HG03025 (cell line): ENCODE measurements at regions not wholly inside any gene's neighbourhood (a gene's known extent, or its start where the extent isn't known, plus 50 kb on each side); places are given as distances from the start of the nearest gene placed in this dataset.
"Not testable (repeated sequence)": the region's sequence is repeated elsewhere in the genome, so short reads cannot be mapped to it uniquely, and the experiment has no call there.

Source experiments
- ATAC-seq: cut with Tn5 transposase; IDR thresholded peaks from one replicate; pipeline ENCODE4 v1.9.1; 2021; ENCODE audit warnings: mild to moderate bottlenecking, moderate library complexity; ENCODE audit not compliant: unreplicated experiment, low FRiP score

DNA sequence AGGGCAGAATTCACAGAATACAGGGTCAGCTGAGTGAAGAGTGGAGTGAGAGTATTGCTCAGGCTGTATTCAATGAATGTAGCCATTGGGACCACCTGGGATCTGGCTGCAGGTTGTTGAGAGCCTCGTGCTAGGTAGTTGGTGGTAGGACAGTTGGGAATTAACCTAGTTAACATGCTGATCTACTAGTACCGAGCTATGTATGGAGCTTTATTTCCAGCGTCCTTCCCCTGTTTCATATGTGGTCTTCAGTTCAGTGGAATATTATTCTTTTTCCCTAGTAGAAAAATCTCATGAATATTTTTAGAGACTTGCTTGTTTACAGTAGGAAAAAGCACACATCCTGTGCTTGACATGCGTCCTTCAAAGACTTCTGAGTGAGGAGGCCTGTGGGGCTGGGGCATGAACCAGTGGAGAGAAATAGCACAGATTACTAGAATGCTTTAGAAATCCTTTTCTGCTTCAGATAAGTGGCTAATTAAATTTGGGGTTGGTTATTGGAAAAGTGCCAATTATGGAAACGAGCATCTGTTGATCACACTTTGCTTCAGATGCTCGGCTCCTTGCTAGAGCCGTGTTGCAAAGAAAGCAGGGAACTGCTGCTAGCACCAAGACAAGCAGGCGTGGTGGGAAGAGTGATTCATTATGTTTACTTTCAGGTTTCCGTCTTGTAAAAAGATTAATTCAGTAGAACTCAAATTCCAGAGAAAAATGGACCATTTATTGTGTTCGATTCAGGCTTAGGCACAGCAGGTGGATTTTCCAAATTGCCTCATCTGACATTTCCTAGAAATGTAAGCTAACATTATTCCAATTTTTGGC lies 53.6 kb downstream of the ARF6 start:
- ATAC-seq: no peak

- ATAC-seq: no peak
Measured at GRCh38 chr14:49947506-49947905, 54.6 kb downstream of the ARF6 start.

- no peak for ATAC-seq
Measured at GRCh38 chr14:49950275-49951228, 57.7 kb downstream of the ARF6 start.

DNA sequence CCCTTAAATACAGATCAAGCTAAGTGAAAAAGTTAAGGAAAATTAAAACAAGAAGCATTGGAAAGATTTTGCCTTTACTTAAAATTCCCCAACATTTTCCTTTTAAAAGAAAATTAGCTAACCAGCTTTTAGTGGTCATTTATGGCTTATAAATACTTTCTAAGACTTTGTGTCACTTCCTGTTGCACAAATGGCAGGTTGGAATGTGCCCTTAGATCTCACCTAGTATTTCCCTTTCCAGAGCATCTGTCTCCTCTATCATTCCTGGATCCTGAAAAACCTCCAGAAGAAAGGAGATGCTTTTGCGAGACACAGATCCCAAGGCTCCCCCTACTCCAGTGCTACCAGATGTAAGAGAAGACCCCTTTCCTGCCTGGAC lies 58.3 kb downstream of the ARF6 start:
- no peak for ATAC-seq

- ATAC-seq: no peak
Measured at GRCh38 chr14:49951691-49952345, 58.9 kb downstream of the ARF6 start.

- ATAC-seq: no peak
Measured at GRCh38 chr14:49953196-49953595, 60.3 kb downstream of the ARF6 start.

DNA sequence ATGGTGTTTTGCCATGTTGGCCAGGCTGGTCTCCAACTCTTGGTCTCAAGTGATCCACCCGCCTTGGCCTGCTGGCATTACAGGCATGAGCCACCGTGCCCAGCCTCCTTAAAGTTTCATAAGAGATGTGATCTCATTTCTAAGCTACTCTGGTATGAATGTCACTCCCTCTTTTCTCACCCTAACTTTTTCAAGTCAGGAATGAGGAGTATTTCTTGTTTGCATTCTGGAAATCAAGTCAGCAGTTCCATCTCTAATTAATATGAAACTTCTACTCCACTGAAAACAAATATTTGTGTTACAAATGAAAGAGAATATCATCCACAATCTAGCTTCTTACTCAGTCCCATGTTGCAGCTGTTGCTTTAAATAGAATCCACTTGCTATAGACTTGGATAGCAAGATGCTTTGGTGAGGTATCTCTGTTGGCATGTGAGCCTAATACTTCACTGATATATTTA lies 61.3 kb downstream of the ARF6 start:
- no peak for ATAC-seq

DNA sequence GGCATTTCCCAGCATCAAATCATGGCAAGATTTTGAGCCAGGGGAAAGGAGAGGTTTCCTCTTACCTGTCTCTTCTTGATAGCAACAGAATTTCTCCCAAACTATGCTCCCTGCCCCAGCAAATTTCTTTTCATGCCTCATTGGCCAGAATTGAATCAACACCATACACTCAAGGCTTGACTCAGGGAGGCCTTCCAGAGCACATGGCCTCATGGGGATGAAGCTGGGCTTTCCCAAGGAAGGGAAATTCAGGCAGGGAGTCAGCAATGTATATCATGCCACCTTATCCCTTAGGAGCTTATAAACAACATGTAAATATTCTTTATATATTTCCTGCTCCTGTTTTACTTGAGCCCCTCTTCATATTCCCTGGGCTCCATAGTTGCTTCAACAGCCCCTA lies 62.1 kb downstream of the ARF6 start:
- ATAC-seq: no peak

DNA sequence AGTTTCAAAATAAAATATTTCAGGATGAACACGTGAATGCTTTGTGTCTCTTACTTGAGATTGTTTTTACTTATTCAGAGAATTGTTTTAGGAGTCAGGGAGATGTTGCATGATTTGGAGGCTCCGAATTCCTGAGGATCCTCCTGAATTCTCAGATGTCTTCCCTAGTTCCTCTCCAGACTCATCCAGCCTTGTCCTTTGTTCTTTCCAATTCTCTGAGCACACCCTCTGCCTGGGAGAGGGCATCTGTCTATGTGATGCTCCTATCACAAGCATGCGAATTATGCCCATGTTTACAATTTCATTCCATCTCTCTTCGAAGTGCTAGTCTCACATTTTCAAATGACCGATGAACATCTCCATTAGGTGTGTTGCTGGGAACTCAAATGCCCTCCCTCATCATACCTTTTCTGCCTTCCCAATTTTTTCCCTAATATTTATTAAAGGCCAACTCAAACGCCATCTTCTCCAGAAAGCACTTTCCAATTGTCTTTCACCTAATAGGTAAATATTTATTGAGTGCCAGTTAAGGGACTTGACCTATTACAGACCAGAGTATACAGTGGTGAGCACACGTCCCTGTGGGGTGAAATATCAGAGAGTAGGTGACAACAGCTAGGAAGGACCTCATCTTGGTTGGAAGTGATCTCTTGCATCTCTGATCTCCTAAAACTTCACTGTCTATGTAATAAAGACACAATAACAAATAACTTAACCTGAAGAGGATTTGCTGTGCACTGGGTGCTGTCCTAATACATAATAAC lies 64.4 kb downstream of the ARF6 start:
- no peak for ATAC-seq

- no peak for ATAC-seq
Measured at GRCh38 chr14:49959822-49960408, 67.0 kb downstream of the ARF6 start.

DNA sequence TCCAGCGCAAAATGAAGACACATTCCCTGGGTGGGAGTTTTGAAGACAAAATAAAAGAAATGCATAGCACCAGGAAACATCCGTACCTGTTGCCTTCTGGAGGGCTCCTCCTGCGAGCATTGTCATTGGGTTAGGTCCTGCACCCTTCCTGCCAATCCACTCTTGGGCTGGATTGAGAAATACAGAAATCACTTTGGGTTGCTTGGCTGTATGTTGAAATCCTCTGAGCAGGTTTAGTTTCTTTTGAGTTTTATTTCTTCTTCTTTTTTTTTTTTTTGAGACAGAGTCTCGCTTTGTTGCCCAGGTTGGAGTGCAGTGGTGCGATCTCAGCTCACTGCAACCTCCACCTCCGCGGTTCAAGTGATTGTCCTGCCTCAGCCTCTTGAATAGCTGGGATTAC lies 67.6 kb downstream of the ARF6 start:
- no peak for ATAC-seq

DNA sequence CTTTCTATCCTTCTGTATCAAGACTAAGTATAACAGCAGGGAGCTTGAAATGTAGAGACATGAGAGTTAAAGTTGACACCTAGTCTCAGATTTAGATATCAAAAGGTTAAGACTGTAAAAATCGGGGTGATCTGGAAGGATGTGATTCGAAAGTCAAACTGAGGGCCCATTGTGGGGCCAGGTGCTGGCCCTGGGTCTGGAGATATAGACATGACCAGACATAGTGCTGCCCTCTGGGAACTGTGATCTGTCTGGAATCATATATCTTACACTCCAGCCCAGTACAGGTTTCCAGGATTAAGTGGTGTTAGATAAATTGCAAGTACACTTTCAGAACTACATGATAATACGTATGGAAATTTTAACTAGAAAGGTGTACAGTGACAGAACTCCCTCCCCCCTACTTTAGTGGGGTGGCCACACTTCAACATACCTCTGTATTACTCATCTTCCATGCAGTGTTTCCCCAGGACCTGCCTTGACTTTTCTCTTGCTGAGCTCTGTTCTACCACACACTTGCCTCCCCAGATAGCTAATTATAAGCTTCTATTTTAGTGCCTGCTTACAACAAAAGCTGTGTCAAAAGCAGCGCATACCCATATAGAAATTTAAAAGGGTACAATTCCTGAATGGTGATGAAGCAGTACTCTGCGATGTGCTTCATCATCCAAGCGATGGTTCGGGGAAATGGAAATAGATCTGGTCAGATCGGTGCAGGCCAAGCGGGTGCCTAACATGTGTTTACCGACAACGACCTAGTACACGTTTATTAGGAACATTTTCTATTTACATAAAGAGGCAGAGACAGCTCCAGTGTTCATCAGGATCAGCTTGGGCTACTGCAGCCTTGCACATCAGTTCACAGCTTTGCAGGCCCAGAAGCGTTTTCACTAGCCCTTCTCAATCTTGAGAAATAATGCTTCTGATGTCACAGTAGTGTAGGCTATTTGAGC lies 68.7 kb downstream of the ARF6 start:
- no peak for ATAC-seq

- ATAC-seq: no peak
Measured at GRCh38 chr14:49962621-49963020, 69.7 kb downstream of the ARF6 start.

- not testable (repeated sequence) for ATAC-seq
Measured at GRCh38 chr14:49965068-49965651, 72.3 kb downstream of the ARF6 start.

DNA sequence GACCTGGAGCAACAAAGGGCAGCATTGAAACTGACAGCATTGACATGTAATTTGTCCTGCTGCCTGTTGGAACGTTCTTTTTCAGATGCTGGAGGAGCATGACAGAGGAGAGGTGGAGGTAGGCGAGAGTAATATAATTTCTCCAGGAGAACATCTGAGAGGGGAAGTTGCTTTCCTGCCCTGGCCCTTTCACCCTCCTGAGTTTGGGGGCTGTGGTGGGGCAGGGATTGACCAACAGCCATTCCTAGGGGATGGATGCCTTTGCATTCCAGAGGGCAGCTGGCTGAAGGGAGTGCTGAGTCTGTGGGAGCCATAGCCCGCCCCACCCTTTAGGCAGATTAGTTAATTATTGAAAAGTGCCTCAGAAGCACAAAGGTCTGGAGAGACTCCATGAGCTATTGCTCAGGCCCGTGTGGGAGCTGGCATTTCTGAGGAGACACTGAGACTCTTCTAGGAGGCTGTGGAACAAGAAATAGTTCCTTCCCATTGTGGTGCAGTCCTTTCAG lies 73.5 kb downstream of the ARF6 start:
- no peak for ATAC-seq

DNA sequence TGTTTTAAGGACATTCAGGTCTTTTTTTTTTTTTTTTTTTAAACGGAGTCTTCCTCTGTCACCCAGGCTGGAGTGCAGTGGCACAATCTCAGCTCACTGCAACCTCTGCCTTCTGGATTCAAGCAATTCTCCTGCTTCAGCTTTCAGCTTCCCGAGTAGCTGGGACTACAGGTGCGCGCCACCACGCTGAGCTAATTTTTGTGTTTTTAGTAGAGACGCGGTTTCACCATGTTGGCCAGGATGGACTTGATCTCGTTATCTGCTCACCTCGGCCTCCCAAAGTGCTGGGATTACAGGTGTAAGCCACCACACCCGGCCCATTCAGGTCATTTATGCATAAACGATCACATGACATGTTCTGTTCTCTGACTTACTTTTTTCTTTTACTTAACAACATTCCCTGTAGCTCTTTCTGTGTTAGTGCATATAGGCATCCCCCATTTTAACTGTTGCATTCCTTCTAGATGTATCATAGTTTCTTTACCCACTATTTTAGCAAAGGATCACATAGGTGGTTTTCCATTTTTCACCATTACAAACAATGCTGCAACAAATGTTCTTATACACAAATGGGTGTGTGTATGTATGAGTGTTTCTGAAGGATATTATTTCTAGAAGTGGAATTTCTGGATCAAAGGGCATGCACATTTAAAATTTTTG lies 74.2 kb downstream of the ARF6 start:
- ATAC-seq: no peak

- ATAC-seq: no peak
Measured at GRCh38 chr14:49969961-49970360, 77.1 kb downstream of the ARF6 start.
